Chondrocyte (in vitro differentiated cells): ENCODE measurements at regions not wholly inside any gene's neighbourhood (a gene's known extent, or its start where the extent isn't known, plus 50 kb on each side); places are given as distances from the start of the nearest gene placed in this dataset.

Source experiments
- DNase-seq: peaks from one replicate; pipeline ENCODE4 v3.0.0; 2021; ENCODE audit warnings: mixed read lengths, low spot score
- H3K27ac Mint-ChIP-seq: one replicate; pipeline ENCODE4 v1.8.0; 2021; ENCODE audit warnings: mild to moderate bottlenecking, moderate library complexity, mixed read lengths; ENCODE audit not compliant: unreplicated experiment
- H3K27me3 Mint-ChIP-seq: 2 replicates; pipeline ENCODE4 v1.8.0; 2021; ENCODE audit warnings: low read depth, mixed read lengths
- H3K36me3 Mint-ChIP-seq: 2 replicates; pipeline ENCODE4 v1.8.0; 2021; ENCODE audit warnings: low read depth, mixed read lengths
- H3K4me1 Mint-ChIP-seq: 2 replicates; pipeline ENCODE4 v1.8.0; 2021; ENCODE audit warnings: low read depth, mild to moderate bottlenecking, mixed read lengths
- H3K4me3 Mint-ChIP-seq: one replicate; pipeline ENCODE4 v1.8.0; 2021; ENCODE audit warnings: mild to moderate bottlenecking, moderate library complexity, mixed read lengths; ENCODE audit not compliant: unreplicated experiment
- H3K9me3 Mint-ChIP-seq: 2 replicates; pipeline ENCODE4 v1.8.0; 2021; ENCODE audit warnings: low read depth, mixed read lengths
- CTCF ChIP-seq: fragments of 200-600 bp; sonication (generic); IDR thresholded peaks from 2 replicates; pipeline ENCODE4 v1.5.0; 2021; ENCODE audit warnings: antibody characterized with exemption, mild to moderate bottlenecking, moderate library complexity

- no peaks in the 10 kb centered on the region for H3K36me3 Mint-ChIP-seq
- H3K27ac Mint-ChIP-seq, result no peak overlapping the region
- H3K9me3 Mint-ChIP-seq, result no peaks in the 10 kb centered on the region
- no peak for TF ChIP-seq CTCF
- peaks cover 20% of the 10 kb centered on the region for H3K27me3 Mint-ChIP-seq
- H3K4me1 Mint-ChIP-seq, result peaks cover 6% of the 10 kb centered on the region
- DNase-seq, result no peak
- no peak overlapping the region for H3K4me3 Mint-ChIP-seq
These were observed 112.9 kb upstream of the ZNF678 start for GRCh38 chr1:227450489-227450888.

- Mint-ChIP-seq H3K4me1 (peaks cover 6% of the 10 kb centered on the region), H3K27ac (no peak overlapping the region), H3K27me3 (peaks cover 18% of the 10 kb centered on the region), H3K36me3 (no peaks in the 10 kb centered on the region), H3K9me3 (no peaks in the 10 kb centered on the region), H3K4me3 (no peak overlapping the region)
- no peak for TF ChIP-seq CTCF
- no peak for DNase-seq
These were observed 113.5 kb upstream of the ZNF678 start for GRCh38 chr1:227449741-227450441.

DNA sequence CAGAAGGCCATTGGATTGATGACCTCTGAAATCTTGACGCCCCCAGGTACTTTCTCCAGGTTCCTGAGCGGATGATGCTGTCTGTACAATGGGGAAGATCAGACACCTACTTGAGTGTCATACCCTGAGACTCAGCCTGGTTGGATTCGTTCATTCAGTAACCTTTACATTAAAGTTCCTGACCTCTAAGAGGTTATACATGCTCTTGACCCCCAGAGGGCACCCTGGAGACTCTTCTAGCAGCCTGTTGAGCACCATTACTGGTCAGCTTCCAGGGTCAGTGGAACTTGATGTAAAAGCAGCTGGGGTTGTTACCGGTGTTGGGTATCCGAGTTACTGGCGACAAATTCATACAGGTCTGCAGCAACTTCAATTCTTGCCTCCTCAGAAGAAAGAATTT is 114.3 kb upstream of the ZNF678 start:
- TF ChIP-seq CTCF, result peak; percentile 53
- H3K27me3 Mint-ChIP-seq, result peaks cover 9% of the 10 kb centered on the region
- no peak overlapping the region for H3K27ac Mint-ChIP-seq
- H3K4me3 Mint-ChIP-seq, result no peak overlapping the region
- DNase-seq, result no peak
- no peaks in the 10 kb centered on the region for H3K36me3 Mint-ChIP-seq
- peaks cover 6% of the 10 kb centered on the region for H3K4me1 Mint-ChIP-seq
- no peaks in the 10 kb centered on the region for H3K9me3 Mint-ChIP-seq

- Mint-ChIP-seq H3K4me3 (peak overlapping the region; percentile 8), H3K9me3 (no peaks in the 10 kb centered on the region), H3K27me3 (peaks cover 5% of the 10 kb centered on the region), H3K27ac (peak overlapping the region; percentile 68), H3K36me3 (no peaks in the 10 kb centered on the region), H3K4me1 (peaks cover 6% of the 10 kb centered on the region)
- TF ChIP-seq CTCF, result peak; percentile 81
- no peak for DNase-seq
These were observed 115.8 kb upstream of the ZNF678 start for GRCh38 chr1:227447531-227447990.

- peaks cover 11% of the 10 kb centered on the region for H3K4me1 Mint-ChIP-seq
- peaks cover 5% of the 10 kb centered on the region for H3K27me3 Mint-ChIP-seq
- TF ChIP-seq CTCF, result no peak
- H3K4me3 Mint-ChIP-seq, result no peak overlapping the region
- no peak for DNase-seq
- H3K36me3 Mint-ChIP-seq, result no peaks in the 10 kb centered on the region
- H3K9me3 Mint-ChIP-seq, result no peaks in the 10 kb centered on the region
- no peak overlapping the region for H3K27ac Mint-ChIP-seq
These were observed 117.6 kb upstream of the ZNF678 start for GRCh38 chr1:227445746-227446145.
